Upper lobe of right lung (tissue), 1 donor: ENCODE measurements at regions not wholly inside any gene's neighbourhood (a gene's known extent, or its start where the extent isn't known, plus 50 kb on each side); places are given as distances from the start of the nearest gene placed in this dataset.

Experiments
- ATAC-seq: fragments of 200-7000 bp; cut with Tn5 transposase; one replicate; pipeline ENCODE4 v1.9.1; 2020; ENCODE audit warnings: mild to moderate bottlenecking, moderate library complexity
- DNase-seq: peaks from one replicate; pipeline ENCODE4 v3.0.0-alpha.2; 2020
- H3K27ac ChIP-seq: fragments of 200-600 bp; one replicate; pipeline ENCODE4 v1.8.0; 2022
- H3K27me3 ChIP-seq: fragments of 200-600 bp; one replicate; pipeline ENCODE4 v1.8.0; 2022; ENCODE audit warnings: mild to moderate bottlenecking
- H3K36me3 ChIP-seq: fragments of 200-600 bp; one replicate; pipeline ENCODE4 v1.8.0; 2022
- H3K4me1 ChIP-seq: fragments of 200-600 bp; one replicate; pipeline ENCODE4 v1.8.0; 2022
- H3K4me3 ChIP-seq: fragments of 200-600 bp; one replicate; pipeline ENCODE4 v1.8.0; 2022; ENCODE audit warnings: mild to moderate bottlenecking
- H3K9me3 ChIP-seq: fragments of 200-600 bp; one replicate; pipeline ENCODE4 v1.8.0; 2022
- intact Hi-C: fragments of 100-400 bp; cut with DNase I; formaldehyde crosslinking; loops from one replicate; pipeline ENCODE4 v1.11.0; 2022
- TF ChIP-seq, protein P1 (sequence below): fragments of 200-600 bp; IDR thresholded peaks from one replicate; pipeline ENCODE4 v1.8.0; 2022; ENCODE audit warnings: antibody characterized with exemption
- donor health status: DM: no; HTN: yes; CAD: no; lungs with severe emphysema.

DNA sequence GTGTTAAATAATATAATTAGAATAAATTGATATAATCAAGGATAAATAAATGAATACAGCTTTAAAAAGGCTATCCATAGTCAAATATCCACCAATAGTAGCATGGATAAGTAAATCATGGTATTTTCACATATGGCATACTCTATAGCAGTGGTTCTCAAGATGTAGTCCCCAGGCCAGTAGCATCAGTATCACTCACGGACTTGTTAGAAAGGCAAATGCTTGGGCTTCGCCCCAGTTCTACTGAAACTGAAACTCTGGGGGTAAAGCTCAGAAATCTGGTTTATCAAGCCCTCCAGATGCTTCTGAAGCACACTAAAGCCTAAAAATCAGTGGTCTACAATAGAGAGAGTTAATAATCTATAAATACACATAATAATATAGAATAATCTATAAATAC lies 261.6 kb upstream of the TTC14 start:
- intact Hi-C loops: no loop called here
- no peaks in the 10 kb centered on the region for H3K27me3 ChIP-seq
- no peaks in the 10 kb centered on the region for H3K9me3 ChIP-seq
- no peaks in the 10 kb centered on the region for H3K4me1 ChIP-seq
- no peak overlapping the region for H3K4me3 ChIP-seq
- TF ChIP-seq, protein P1, sequence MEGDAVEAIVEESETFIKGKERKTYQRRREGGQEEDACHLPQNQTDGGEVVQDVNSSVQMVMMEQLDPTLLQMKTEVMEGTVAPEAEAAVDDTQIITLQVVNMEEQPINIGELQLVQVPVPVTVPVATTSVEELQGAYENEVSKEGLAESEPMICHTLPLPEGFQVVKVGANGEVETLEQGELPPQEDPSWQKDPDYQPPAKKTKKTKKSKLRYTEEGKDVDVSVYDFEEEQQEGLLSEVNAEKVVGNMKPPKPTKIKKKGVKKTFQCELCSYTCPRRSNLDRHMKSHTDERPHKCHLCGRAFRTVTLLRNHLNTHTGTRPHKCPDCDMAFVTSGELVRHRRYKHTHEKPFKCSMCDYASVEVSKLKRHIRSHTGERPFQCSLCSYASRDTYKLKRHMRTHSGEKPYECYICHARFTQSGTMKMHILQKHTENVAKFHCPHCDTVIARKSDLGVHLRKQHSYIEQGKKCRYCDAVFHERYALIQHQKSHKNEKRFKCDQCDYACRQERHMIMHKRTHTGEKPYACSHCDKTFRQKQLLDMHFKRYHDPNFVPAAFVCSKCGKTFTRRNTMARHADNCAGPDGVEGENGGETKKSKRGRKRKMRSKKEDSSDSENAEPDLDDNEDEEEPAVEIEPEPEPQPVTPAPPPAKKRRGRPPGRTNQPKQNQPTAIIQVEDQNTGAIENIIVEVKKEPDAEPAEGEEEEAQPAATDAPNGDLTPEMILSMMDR: no peak
- DNase-seq (no peak), ATAC-seq (no peak)
- H3K36me3 ChIP-seq: no peaks in the 10 kb centered on the region
- no peak overlapping the region for H3K27ac ChIP-seq

DNA sequence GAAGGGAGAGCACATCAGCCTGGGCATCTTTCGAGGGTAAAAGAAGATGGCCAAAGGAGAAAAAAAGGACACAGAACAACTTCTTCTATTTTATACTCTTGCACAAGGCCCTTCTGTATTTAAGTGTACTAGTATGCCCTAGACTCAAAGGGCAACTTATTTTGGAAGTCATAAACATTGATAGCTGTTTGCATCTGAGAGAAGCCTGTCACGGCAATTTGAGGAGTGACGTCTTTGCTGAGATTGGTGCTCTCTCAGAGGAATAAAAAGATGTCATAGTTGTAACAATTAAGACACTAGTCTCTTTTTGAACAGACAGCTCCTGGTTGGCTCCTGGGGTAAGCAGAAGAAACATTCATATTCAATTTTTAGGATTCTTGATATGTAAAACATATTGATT lies 260.4 kb upstream of the TTC14 start:
- H3K27me3 ChIP-seq: no peaks in the 10 kb centered on the region

DNA sequence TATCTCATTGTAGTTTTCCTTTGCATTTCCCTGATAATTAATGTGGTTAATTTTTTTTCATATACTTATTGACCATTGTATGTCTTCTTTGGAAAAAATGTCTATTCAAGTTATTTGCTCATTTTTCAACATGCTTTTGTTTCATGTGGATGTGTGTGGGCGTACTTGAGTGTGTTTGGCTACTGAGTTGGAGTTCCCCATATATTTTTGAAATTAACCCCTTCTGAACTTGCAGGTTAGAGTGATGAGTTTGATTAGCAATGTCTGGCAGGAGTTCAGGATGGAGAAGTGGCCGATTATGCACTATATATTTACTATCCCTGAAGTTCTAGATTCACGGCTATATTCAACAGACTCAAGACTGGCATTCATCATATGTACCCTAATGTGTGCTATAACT lies 250.4 kb upstream of the TTC14 start:
- no peaks in the 10 kb centered on the region for H3K36me3 ChIP-seq
- H3K9me3 ChIP-seq: no peaks in the 10 kb centered on the region
- no peak overlapping the region for H3K4me3 ChIP-seq
- no peak overlapping the region for H3K27ac ChIP-seq
- H3K27me3 ChIP-seq: no peaks in the 10 kb centered on the region
- intact Hi-C loops: no loop called here
- ATAC-seq (no peak), DNase-seq (no peak)
- TF ChIP-seq, protein P1: no peak
- H3K4me1 ChIP-seq: no peaks in the 10 kb centered on the region

More for the DNA sequence above, 260.4 kb upstream of the TTC14 start:
- Histone ChIP-seq H3K4me1 (no peaks in the 10 kb centered on the region), H3K4me3 (no peak overlapping the region), H3K27ac (no peak overlapping the region), H3K36me3 (no peaks in the 10 kb centered on the region), H3K9me3 (no peaks in the 10 kb centered on the region)
- ATAC-seq (no peak), DNase-seq (no peak)
- intact Hi-C loops: no loop called here
- TF ChIP-seq, protein P1: no peak

DNA sequence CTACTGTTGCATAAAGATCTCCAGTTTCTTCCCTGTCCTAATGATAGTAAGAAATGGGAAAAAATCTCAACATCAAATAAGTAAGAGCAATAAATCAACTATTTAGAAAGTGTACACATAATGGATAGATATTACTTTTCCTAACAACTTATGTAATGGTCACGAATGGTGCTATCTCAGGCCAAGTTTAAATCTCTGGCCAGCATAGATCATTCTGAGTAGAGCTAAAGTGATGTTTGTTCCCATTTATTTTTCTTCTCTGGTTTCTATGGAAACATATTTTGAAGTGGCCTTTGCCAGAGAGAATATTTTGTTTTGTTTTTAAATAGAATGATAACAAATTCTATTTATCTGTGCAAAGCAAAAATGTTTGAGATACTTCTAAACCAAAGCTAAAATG lies 249.7 kb upstream of the TTC14 start:
- ATAC-seq (no peak), DNase-seq (no peak)
- H3K9me3 ChIP-seq: no peaks in the 10 kb centered on the region
- TF ChIP-seq, protein P1: no peak
- H3K27me3 ChIP-seq: no peaks in the 10 kb centered on the region
- H3K4me1 ChIP-seq: no peaks in the 10 kb centered on the region
- intact Hi-C loops: no loop called here
- no peak overlapping the region for H3K4me3 ChIP-seq
- no peaks in the 10 kb centered on the region for H3K36me3 ChIP-seq
- H3K27ac ChIP-seq: no peak overlapping the region

DNA sequence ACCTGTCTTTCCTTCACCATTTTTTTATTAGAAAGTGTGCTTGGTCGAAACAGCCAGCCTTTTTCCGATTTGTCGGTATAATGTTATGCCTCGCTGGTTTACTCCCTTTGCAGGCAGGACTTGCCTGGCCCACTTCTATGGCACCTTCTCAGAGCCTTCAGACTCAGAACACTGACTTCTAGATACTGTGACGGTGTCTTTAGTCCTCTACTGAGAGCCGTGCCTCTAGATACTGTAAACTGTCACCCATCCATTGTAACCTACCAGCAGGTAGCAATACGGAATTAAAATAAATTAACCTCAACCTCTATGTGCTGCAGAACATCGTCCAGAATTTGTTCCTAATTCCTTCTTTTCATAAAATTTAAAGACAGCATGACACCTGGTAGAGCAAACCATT lies 247.7 kb upstream of the TTC14 start:
- H3K9me3 ChIP-seq: no peaks in the 10 kb centered on the region
- H3K27ac ChIP-seq: no peak overlapping the region
- intact Hi-C loops: no loop called here
- ATAC-seq (no peak), DNase-seq (no peak)
- H3K4me3 ChIP-seq: no peak overlapping the region
- H3K36me3 ChIP-seq: no peaks in the 10 kb centered on the region
- H3K4me1 ChIP-seq: no peaks in the 10 kb centered on the region
- TF ChIP-seq, protein P1: no peak
- no peaks in the 10 kb centered on the region for H3K27me3 ChIP-seq

- H3K27ac ChIP-seq: no peak overlapping the region
- TF ChIP-seq, protein P1: no peak
- no peaks in the 10 kb centered on the region for H3K36me3 ChIP-seq
- no peaks in the 10 kb centered on the region for H3K9me3 ChIP-seq
- H3K4me3 ChIP-seq: no peak overlapping the region
- intact Hi-C loops: no loop called here
- ATAC-seq (no peak), DNase-seq (no peak)
- no peaks in the 10 kb centered on the region for H3K27me3 ChIP-seq
- H3K4me1 ChIP-seq: no peaks in the 10 kb centered on the region
These were observed 243.8 kb upstream of the TTC14 start for GRCh38 chr3:180358179-180358578.
